Calu3 (cell line): ENCODE measurements at regions not wholly inside any gene's neighbourhood (a gene's known extent, or its start where the extent isn't known, plus 50 kb on each side); places are given as distances from the start of the nearest gene placed in this dataset.

Experiments
- BruUV-seq: library from RNA; stranded (reverse); fragments of 400-500 nt; replicated peaks from 2 replicates; lab custom pipeline; 2021; lab: Mats Ljungman, UMichigan
- CTCF ChIA-PET: fragments of 300-600 bp; sonication (Branson Sonifier 250); formaldehyde crosslinking; loops from one replicate; lab custom pipeline; 2022; ENCODE audit warnings: antibody characterized with exemption; lab: Charles Lee
- DNase-seq: peaks from one replicate; pipeline ENCODE4 v3.0.0; 2022
- H3K27ac Mint-ChIP-seq: one replicate; pipeline ENCODE4 v1.8.0; 2022; ENCODE audit warnings: mixed read lengths; ENCODE audit not compliant: unreplicated experiment
- H3K27me3 Mint-ChIP-seq: one replicate; pipeline ENCODE4 v1.8.0; 2022; ENCODE audit warnings: mixed read lengths; ENCODE audit not compliant: unreplicated experiment
- H3K36me3 Mint-ChIP-seq: one replicate; pipeline ENCODE4 v1.8.0; 2022; ENCODE audit warnings: mild to moderate bottlenecking, moderate library complexity, mixed read lengths; ENCODE audit not compliant: insufficient read depth, unreplicated experiment
- H3K4me1 Mint-ChIP-seq: one replicate; pipeline ENCODE4 v1.8.0; 2022; ENCODE audit warnings: mild to moderate bottlenecking, low read depth, mixed read lengths; ENCODE audit not compliant: unreplicated experiment
- H3K4me3 Mint-ChIP-seq: one replicate; pipeline ENCODE4 v1.8.0; 2022; ENCODE audit warnings: mild to moderate bottlenecking, low read depth, moderate library complexity, mixed read lengths; ENCODE audit not compliant: unreplicated experiment
- H3K9me3 Mint-ChIP-seq: one replicate; pipeline ENCODE4 v1.8.0; 2022; ENCODE audit warnings: low read depth, mixed read lengths; ENCODE audit not compliant: unreplicated experiment
- CTCF ChIP-seq: fragments of 200-600 bp; IDR thresholded peaks from one replicate; pipeline ENCODE4 v1.8.0; 2022; ENCODE audit warnings: antibody characterized with exemption; ENCODE audit not compliant: unreplicated experiment
- intact Hi-C: fragments of 100-400 bp; cut with micrococcal nuclease; formaldehyde crosslinking; loops from one replicate; pipeline ENCODE4 v1.10.0; 2022; ENCODE audit not compliant: unreplicated experiment

DNA sequence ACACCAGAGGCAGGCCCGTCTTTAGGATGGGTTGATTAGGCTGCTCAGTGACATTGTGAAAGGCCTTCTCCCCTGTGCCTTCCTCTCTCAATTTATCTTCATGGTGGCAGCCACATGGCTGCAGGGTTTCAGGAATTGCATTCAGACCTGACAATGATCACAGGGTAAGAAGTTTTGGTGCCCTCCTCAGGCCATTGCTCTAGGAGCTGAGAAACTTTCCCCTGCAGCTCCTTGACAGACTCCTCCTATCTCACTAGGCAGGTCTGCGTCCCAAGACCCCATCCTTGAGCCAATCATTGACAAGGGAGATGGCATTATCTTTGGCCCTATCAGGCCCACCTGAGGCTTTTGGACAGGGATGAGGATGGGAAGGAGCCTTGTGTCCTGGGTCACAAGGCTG, 57.4 kb upstream of the ANO4 start:
- no peaks in the 10 kb centered on the region for H3K9me3 Mint-ChIP-seq
- no peaks in the 10 kb centered on the region for H3K4me1 Mint-ChIP-seq
- H3K4me3 Mint-ChIP-seq, result no peak overlapping the region
- H3K27ac Mint-ChIP-seq, result no peak overlapping the region
- H3K36me3 Mint-ChIP-seq, result no peaks in the 10 kb centered on the region
- no TSS peak for BruUV-seq
- H3K27me3 Mint-ChIP-seq, result no peaks in the 10 kb centered on the region
- no peak for DNase-seq
- intact Hi-C loops, result no loop called here
- no peak for TF ChIP-seq CTCF
- CTCF ChIA-PET, result interaction anchor here (0.5 kb wide), 1 partner anchor 181 kb away, joined by 3 read pairs; no protein-coding TSS in a partner anchor

GRCh38 chr12:100738086-100738485, 56.5 kb upstream of the ANO4 start:
- CTCF ChIA-PET, result interaction anchor here (0.5 kb wide), 1 partner anchor 187 kb away, joined by 5 read pairs; no protein-coding TSS in a partner anchor
- intact Hi-C loops, result no loop called here
- Mint-ChIP-seq H3K27ac (no peak overlapping the region), H3K36me3 (no peaks in the 10 kb centered on the region), H3K27me3 (no peaks in the 10 kb centered on the region), H3K9me3 (no peaks in the 10 kb centered on the region), H3K4me3 (no peak overlapping the region), H3K4me1 (no peaks in the 10 kb centered on the region)
- no peak for TF ChIP-seq CTCF
- no peak for DNase-seq
- no TSS peak for BruUV-seq

- H3K9me3 Mint-ChIP-seq, result peaks cover 7% of the 10 kb centered on the region
- no peaks in the 10 kb centered on the region for H3K36me3 Mint-ChIP-seq
- no peak overlapping the region for H3K27ac Mint-ChIP-seq
- TF ChIP-seq CTCF, result peak; percentile 35
- H3K4me1 Mint-ChIP-seq, result no peaks in the 10 kb centered on the region
- BruUV-seq, result no TSS peak
- no peak overlapping the region for H3K4me3 Mint-ChIP-seq
- no peaks in the 10 kb centered on the region for H3K27me3 Mint-ChIP-seq
- intact Hi-C loops, result loop anchor here (1.0 to 5.0 kb wide), 4 partner anchors 164 to 509 kb away; no protein-coding TSS in a partner anchor
- CTCF ChIA-PET, result no interaction called here
- peak; percentile 27 for DNase-seq
Measured at GRCh38 chr12:100741084-100741711, 53.4 kb upstream of the ANO4 start.

- Mint-ChIP-seq H3K9me3 (peaks cover 7% of the 10 kb centered on the region), H3K4me3 (no peak overlapping the region), H3K27me3 (no peaks in the 10 kb centered on the region), H3K4me1 (no peaks in the 10 kb centered on the region), H3K27ac (no peak overlapping the region), H3K36me3 (no peaks in the 10 kb centered on the region)
- intact Hi-C loops, result loop anchor here (5.0 kb wide), 2 partner anchors 166 to 511 kb away; no protein-coding TSS in a partner anchor
- no TSS peak for BruUV-seq
- CTCF ChIA-PET, result no interaction called here
- no peak for TF ChIP-seq CTCF
- no peak for DNase-seq
Measured at GRCh38 chr12:100743060-100743459, 51.5 kb upstream of the ANO4 start.
